Stimulated activated CD4-positive, alpha-beta T cell treated with anti-CD3 and anti-CD28 coated beads, Interleukin-4, amount 100 ng/mL, for 4 hours (primary cell): ENCODE measurements at regions not wholly inside any gene's neighbourhood (a gene's known extent, or its start where the extent isn't known, plus 50 kb on each side); places are given as distances from the start of the nearest gene placed in this dataset.
"Not testable (repeated sequence)": the region's sequence is repeated elsewhere in the genome, so short reads cannot be mapped to it uniquely, and the experiment has no call there.

Experiments used
- DNase-seq, 2 experiments: peaks; one replicate each; pipeline ENCODE4 v3.0.0-alpha.2; 2020

- DNase-seq: no peak
These were observed 259.7 kb downstream of the RHOU start for GRCh38 chr1:228994676-228995594.

GRCh38 chr1:228996281-228996680 is 261.0 kb downstream of the RHOU start:
- no peak for DNase-seq

- DNase-seq: no peak
These were observed 262.5 kb downstream of the RHOU start for GRCh38 chr1:228997721-228998144.

- DNase-seq: no peak
These were observed 262.9 kb downstream of the RHOU start for GRCh38 chr1:228998179-228998578.

- DNase-seq: no peak
These were observed 264.3 kb downstream of the RHOU start for GRCh38 chr1:228999446-229000170.

- DNase-seq: no peak
These were observed 264.9 kb downstream of the RHOU start for GRCh38 chr1:229000187-229000586.

GRCh38 chr1:229001467-229002011 is 266.3 kb downstream of the RHOU start:
- no peak for DNase-seq

GRCh38 chr1:229002037-229002436 is 266.8 kb downstream of the RHOU start:
- no peak for DNase-seq

GRCh38 chr1:229002451-229002960 is 267.2 kb downstream of the RHOU start:
- DNase-seq: no peak

GRCh38 chr1:229003233-229004031 is 267.5 kb upstream of the RAB4A start:
- DNase-seq: no peak

- no peak for DNase-seq
These were observed 266.7 kb upstream of the RAB4A start for GRCh38 chr1:229004066-229004833.

- DNase-seq: no peak
These were observed 265.8 kb upstream of the RAB4A start for GRCh38 chr1:229005097-229005496.

GRCh38 chr1:229005556-229005955 is 265.4 kb upstream of the RAB4A start:
- no peak for DNase-seq

GRCh38 chr1:229006121-229006870 is 264.6 kb upstream of the RAB4A start:
- no peak for DNase-seq

- DNase-seq: no peak
These were observed 263.7 kb upstream of the RAB4A start for GRCh38 chr1:229007167-229007566.

GRCh38 chr1:229007701-229008100 is 263.2 kb upstream of the RAB4A start:
- DNase-seq: no peak

- not testable (repeated sequence) for DNase-seq
These were observed 262.6 kb upstream of the RAB4A start for GRCh38 chr1:229008347-229008746.

GRCh38 chr1:229011022-229011421 is 259.9 kb upstream of the RAB4A start:
- no peak for DNase-seq

- no peak for DNase-seq
These were observed 258.1 kb upstream of the RAB4A start for GRCh38 chr1:229012823-229013222.

- DNase-seq: no peak
These were observed 256.9 kb upstream of the RAB4A start for GRCh38 chr1:229013981-229014380.

- no peak for DNase-seq
These were observed 255.1 kb upstream of the RAB4A start for GRCh38 chr1:229015806-229016205.
